ENCODE measurements at regions not wholly inside any gene's neighbourhood (a gene's known extent, or its start where the extent isn't known, plus 50 kb on each side); places are given as distances from the start of the nearest gene placed in this dataset.

- TF ChIP-seq CTCF (IDR thresholded peaks at IDR 0.05) (no peak), POLR2AphosphoS5 (IDR thresholded peaks at IDR 0.05) (no peak), POLR2A (IDR thresholded peaks at IDR 0.05; ENCODE audit: low read depth) (no peak)
Observed at GRCh38 chr12:124434951-124435805, 132.2 kb downstream of the NCOR2 start.
